ENCODE measurements at regions not wholly inside any gene's neighbourhood (a gene's known extent, or its start where the extent isn't known, plus 50 kb on each side); places are given as distances from the start of the nearest gene placed in this dataset.

DNA sequence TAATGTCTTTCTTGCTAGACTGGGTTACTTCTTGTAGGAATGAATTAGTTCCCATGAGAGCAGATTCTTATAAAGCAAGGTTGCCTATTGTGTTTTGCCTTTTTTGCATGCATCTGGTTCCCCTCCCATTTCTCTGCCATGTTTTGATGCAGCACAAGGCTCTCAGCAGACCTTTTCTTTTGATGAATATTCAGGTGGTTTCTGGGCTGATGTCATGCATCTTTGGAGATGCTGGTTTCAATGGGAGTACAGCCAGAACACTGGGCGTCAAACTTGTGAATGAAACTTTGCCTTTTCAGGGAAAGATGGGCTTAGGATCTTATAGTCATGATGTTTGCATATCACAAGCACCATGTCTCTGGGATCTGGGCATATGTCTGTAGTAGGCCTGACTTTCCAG, 111.7 kb upstream of the CCL2 start:
- no peak for DNase-seq (ENCODE audit: low spot score)

DNA sequence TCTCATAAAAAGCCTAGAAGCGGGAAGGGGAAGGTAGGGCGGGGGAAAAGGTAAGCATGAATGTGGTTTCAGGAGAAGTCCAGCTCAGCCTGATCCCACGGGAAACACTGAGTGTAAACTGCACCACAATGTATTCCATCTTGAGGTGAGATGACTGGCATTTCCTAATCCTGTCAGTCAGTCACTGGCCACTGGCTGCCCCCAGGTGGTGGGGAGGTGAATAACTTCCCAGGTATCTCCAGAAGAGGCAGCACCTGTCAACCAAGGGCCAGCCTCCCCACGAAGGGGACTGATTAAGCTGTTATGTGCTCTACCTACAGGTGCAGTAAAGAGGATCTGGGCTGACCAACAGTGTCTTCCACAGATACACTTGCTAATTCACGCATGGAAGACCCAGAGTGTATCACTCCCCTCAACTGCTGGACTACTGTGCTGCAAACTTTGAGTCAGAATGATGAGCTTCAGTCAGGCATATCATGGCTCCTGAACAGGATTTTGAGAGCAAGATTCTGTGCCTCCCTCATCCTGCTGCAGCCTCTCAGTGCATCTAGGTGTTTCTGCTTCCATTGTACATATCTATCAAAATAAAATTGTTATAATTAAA, 108.5 kb upstream of the CCL2 start:
- peak; percentile 44 for DNase-seq (ENCODE audit: low spot score)

DNA sequence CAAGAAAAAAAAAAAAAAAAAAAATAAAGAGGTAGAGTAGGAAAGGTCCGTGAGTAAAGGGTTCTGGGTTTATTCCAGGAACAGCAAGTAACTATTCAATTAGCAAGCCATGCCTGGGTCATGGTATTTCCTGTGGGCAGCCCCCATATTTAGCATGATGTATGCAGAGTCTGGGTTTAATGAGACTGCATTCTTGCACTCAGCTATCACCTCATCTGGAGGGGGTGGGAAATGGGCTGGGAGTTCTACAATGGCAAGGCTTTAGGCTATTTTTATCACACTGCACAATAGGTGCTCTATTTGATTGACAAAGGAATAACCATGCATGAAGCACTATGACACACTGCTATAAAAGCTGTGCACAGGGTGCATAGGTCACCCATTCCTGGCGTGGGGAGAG, 104.0 kb upstream of the CCL2 start:
- no peak for DNase-seq (ENCODE audit: low spot score)

DNA sequence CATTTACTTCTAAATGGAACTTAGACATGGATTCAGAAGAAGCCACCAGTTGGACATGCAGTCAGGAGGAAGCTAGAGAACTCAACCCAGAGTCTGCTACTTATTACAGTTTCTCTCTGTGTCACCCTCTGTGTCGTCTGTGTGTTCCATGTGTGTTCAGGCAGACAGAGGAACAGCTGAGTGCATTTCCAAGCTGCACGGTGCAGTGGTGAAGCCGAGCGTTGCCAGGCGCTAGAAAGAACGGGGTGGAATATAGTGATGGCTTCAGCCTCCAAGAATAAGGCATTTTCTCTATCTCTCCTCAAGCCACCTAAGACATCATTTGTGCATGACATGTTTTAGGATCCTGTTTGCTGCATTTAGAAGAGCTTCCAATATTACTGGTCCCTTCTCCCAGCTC, 101.1 kb upstream of the CCL2 start:
- DNase-seq (ENCODE audit: low spot score): no peak

DNA sequence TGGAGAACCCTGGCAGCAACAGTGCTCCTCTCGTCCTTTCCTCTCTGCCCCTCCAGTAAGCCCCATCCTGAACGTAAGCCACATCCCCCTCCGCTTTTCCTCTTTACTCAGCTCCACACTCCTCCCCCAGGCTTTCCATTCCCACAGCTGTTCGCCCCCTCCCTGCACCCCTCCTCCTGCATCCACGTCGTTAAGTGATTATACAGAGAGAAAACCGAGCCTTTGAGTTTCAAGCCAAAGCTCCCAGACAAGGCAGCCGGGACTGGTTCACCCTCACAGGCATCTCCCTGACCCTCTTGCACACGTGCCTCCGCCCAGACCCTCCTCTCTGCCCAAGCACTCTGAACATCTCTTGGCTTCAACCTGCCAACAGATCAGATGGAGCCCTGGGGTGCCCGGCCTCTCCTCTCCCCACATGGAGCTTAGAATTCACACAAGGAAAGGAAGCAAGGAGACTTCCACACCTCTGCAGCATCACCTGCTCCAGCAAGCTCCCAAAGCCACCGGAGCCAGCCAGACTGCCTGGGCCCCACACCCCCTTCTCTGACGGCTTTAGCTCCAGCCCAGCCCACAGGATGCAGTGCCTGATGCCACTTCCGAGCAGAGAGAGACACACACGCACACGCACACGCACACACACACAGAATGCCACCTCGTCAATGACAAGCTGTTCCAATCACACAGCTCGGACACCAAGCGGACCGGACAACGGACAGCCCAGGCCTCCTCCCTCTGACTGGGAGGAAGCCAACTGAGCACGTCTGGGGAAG, 99.9 kb upstream of the CCL2 start:
- no peak for DNase-seq (ENCODE audit: low spot score)

DNA sequence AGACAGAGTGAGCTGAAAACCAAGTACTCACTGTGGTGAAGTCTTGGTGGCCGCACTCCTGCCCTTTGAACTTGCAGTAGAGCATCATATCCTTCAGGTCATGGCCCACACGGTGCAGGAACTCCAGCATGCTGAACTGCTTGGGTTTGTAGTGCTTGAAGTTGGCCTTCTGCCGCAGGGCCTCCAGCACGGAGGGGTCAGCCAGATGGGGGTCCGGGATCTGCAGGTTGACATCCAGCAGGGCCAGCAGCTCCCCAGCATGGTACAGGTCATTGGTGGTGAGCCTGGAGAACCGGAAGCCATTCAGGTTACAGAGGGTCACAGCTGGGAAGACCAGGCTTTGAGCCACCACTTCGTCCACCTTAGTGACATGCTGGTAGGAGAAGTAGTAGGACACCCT, 99.1 kb upstream of the CCL2 start:
- DNase-seq (ENCODE audit: low spot score): no peak

DNA sequence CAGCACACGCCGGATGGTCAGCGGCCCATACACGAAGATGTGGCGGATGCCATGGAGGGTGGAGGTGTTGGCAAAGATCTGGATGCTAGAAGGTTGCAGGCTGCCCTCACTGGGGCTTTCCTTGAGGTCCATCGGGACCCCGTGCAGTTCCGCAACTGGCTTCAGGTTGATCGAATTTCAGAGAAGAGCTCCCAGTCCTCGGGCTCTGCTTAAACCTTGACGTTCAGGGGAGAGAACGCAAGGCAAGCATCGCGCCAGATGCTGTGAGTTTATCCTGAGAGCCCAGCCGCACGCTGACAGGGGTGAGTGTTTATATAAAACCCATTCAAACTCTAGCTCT, 98.7 kb upstream of the CCL2 start:
- no peak for DNase-seq (ENCODE audit: low spot score)

DNA sequence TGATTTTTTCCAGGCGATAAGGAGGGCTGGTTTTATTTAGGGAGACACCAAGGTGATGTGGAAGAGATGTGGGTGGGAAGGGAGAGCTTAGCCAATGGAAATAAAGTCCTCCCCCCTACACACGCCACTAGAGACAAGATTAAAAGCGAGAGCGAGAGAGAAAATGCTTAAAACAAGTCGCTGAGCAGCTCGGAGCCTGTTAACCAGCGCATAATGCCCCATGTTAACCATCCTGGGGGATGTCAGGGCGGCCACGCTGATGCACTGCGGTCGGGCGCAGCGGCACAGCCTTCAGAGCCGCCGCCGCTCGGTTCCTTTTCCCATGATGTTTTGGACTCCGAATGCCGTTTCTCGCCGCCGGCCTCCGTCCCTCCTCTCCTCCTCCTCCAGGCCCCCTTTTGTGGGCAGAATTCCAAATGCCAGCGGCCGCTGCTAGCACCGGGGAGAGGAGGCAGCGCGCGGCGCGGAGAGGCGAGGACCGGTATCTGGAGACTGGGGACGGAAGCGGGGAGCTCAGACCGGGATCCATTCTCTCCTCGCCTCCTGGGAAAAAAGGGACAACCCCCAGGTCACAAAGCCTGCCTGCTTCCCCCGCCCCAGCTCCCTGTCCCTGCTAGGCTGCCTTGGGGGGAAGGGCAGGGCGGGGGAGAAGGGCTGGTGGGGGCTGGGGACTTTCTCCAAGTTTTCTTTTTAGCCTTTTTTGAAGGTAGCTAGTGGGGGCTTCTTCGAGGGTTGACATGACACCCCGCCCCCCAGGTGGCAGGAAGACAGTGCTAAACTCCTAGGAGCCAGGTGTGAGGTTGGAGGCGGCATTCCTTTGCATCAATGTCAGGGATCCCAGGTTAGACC, 98.1 kb upstream of the CCL2 start:
- no peak for DNase-seq (ENCODE audit: low spot score)

DNA sequence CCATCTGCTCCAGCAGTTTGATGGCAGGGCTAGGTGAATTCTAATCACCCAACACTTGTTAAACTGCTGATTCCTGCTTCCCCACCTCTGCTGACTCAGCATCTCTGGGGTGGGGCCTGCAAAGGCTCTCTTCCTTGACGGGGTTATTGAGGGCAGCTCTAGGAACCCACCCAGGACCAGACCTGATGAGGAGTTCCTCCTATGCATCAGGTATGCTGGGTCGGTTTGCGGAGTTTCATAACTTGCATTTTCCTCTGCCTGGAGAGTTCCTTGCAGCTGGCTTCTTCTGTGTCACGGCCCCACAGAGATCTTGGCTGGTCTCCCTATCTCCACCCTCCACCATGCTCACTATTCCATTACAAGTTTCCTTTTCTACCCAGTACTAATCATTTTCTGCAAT, 93.4 kb upstream of the CCL2 start:
- no peak for DNase-seq (ENCODE audit: low spot score)

DNA sequence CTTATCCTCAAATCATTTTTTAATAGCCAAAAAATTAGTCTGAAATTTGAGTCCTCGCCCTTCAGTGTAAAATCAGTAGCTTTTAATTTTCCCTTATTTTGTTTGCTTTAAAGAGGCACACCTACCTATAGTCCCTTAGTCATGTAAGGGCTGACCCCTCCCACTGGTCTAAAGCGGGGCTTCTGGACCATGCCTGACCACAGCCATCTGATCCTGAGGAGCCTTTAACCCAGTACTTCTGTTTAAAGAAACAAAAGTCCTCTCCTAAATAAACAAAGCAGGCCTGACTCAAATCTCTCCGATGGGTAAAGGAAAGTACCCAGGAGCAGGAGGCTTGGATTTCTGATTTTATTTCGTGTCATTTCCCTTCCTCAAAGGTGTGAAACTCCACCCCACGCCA, 92.0 kb upstream of the CCL2 start:
- no peak for DNase-seq (ENCODE audit: low spot score)

DNA sequence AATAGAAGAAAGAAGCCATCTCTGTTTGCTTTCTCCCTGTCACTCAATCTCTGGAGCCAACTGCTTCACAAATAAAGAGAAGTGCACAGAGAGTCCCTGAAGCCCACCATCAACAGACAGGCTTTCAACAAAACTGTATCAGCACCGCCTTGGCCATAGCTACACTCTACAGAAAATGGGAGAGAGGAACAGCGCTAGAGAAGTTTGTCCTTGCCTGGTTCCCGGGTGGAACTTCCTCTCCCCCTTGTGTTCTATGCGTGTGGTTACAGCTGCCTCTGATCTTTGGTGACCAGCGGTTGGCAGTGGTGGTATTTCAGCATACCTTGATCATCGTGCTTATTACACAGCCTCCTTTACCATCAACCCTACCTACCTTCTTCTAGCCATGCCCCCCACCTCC, 91.4 kb upstream of the CCL2 start:
- peak; percentile 22 for DNase-seq (ENCODE audit: low spot score)

DNA sequence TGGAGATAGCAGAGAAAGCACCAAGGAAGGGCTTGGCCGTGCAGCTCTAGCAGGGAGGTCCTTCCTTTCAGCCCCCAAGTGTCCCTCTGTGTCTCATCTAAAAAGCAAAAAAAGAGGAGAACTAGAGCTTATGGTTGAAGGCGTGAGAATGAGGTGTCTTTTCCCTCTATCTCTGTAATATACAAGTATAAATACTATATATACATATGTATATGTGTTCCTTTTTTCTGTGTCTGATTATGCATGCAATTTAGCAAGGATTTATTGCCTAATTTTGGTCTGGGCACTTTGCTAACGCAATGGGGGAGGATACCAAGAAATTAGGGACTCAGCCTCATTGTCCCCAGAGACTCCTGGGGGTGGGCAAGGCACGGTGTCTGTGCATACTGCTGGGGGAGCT, 90.2 kb upstream of the CCL2 start:
- no peak for DNase-seq (ENCODE audit: low spot score)

DNA sequence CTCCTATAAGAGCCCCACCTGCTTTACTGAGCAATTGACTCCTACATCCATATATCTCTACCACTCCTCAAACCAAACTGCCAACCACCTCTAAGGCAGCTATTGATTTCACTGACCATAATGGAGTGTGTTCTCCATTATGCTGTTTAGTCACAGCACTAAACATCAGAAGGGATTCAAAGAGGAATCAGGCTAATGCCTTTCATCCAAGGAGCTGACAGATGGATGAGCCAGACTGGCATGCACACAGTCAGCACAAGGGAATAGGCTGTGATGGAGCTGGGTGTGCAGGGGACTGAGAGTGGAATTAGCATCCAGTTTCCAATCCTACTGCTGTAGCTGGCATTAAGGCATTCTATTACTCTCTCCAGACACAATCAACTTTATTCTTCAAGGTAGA, 88.7 kb upstream of the CCL2 start:
- DNase-seq (ENCODE audit: low spot score): no peak

DNA sequence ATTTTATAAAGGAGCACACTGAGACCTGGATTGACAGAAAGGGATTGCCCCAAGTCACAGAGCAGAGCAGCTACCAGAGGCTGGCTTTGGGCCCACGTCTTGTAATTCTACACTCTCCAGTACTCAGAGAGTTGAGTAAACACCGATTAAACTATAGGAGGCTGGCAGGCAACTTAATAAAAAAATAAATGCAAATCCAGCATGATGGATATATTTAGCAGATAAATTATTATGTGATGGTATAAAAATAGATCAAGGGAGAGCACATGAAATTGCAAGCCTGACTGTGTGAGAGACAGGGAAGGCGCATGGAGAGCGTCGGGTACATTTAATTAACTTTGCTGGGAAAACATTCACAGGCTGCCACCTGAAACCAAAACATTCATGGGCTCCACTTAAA, 87.7 kb upstream of the CCL2 start:
- DNase-seq (ENCODE audit: low spot score): no peak

DNA sequence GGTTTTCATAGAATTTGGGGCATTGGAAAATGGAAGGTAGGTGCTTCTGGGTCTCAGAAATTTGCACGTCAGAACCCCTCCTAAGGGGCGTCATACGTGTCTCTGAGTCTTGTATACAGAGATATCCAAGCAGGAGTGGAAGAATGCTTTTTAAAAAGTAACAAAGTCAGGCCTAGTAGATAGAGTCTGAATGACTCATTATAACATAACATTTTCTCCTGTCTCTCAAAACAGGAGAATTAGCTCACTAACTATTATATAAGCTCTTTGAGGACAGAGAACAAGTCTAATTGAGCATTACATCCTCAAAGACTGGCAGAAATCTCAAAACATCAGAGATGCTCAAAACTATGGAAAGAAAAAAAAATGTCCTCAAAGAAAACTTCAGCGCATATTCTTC, 86.1 kb upstream of the CCL2 start:
- no peak for DNase-seq (ENCODE audit: low spot score)

DNA sequence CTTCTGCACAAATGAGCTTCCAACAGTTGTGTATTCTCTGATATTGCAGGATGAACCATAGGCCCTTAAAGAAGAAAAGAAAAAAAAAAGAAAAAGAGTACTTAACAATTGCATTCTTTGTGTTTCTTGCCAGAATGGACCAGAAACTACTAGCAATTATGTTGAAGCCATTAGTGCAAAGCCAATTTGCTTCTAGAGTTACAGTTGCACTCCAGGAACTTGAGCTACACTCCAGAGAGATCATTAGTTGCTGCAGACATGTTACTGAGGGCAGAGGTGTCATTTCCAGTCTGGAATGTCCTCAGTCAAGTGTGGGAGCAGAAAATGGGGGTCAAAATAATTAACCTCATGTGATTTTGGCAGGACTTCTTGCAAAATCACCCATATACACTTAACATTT, 85.6 kb upstream of the CCL2 start:
- no peak for DNase-seq (ENCODE audit: low spot score)

DNA sequence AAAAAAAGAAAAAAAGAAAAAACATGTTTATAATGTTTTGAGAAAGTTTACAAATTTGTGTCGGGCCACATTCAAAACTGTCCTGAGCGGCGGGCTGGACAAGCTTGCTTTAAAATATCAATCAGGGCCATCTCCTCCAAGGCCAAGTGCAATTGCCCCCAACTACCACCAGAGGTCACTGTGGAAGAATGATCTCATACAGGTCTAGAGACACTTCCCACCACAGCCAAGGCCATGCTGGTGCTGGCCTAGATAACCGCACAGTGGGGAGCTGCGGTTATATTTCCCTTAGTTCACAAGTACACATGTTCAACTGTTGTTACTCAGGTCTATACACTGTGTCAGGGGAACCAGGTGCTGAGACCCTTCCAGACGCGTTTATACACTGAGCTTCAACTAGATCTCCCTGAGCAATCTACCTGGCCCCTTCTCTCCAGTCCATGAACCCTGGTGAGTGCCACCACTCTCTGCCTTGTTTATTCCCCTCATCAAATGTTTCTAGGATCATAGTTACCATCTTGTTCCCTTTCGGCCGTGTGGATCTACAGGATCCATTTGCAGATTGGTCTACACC, 83.8 kb upstream of the CCL2 start:
- peak; percentile 38 for DNase-seq (ENCODE audit: low spot score)

DNA sequence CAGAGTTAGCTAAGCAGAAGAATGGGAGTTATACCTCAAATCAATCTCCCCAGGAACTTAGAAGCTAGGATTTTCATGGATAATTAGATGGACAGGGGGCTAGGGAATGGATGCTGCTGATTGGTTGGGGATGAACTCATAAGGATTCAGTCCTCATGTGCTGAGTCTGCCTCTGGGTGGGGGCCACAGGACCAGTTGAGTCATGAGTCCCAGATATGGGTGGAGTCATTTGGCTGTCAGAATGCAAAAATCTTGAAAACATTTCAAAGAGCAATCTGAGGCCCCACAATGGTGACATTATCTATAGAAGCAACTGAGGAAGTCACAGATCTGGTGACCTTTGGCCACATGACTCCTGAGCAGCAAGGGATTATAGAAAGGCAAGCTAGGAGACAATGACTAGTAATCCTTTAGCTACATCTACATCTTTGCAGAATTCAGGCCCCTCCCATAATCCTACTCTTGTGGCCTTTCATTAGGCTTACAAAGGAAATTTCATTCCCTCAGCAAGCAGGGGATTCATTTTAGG, 82.6 kb upstream of the CCL2 start:
- no peak for DNase-seq (ENCODE audit: low spot score)

DNA sequence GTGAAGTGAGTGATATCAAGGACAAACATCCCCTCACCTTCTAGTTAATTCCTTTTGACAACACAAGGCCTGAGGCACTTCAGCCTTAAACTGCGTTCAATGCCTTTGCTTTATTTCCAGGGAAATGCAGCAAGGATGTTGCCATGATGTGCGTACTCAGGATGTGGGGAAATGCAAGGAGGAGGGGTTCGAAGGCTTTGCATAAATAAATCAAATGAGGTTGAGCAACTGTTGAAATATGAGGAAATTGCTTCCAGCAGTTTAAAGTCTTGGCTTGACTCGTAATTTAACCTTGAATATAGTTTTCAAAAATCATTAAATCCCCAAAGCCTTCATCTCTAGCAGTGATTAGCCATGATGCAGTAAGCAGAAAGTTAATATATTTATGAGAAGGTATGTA, 81.8 kb upstream of the CCL2 start:
- DNase-seq (ENCODE audit: low spot score): no peak

DNA sequence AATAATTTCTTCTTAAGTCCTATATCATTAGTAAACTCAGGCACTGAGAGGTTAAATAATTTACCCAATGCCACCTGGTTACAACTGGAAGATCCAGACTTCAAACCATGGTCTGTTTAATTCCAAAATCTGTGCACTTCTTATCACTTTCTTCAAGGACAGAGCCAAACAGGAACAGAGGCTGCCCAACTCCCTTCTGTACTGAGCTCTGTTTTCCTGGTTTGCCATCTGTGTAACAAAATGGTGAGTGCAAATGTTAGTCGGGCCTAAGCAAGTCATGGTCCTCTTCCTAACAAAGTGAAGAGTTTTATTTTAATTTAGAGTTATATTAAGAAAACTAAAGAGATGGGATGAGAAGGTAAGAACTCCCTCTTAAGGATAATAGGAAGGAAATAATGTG, 80.6 kb upstream of the CCL2 start:
- DNase-seq (ENCODE audit: low spot score): no peak

DNA sequence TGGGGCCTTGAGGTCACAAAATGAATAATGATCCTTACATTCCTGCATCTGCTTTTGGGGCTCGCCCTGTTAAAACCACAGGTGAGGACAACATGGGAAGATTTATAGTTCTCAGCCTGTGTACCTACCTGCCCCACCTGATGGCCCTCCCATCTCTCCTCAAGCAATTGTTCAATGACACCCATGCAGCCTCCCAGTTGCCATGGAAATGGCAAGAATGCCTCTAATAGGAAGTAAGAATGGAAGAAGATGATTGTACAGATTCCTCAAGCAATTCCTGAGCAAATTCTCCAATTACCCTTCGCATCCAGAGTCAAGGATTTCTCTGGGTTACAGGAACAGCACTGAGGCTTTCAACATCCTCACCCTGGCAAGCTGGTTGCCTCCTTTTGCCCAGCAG, 78.6 kb upstream of the CCL2 start:
- DNase-seq (ENCODE audit: low spot score): no peak

DNA sequence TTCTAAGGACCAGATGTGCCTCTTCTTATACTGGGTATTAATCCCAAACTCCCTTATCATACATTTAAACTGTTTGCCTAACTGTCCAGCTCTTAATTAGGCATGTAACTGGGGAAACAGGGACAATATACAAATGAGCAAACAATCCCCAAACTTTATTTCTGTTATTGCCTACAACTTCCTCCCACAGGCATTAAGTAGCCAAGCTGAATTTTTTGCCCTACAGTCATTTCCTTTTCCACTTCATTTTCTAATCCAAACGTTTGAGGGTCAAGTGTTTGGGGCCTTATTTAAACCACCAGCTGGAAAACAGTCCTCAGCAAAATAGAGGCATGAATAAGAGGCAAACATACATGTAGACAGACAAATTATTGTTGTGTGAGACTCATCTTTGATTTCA, 77.4 kb upstream of the CCL2 start:
- no peak for DNase-seq (ENCODE audit: low spot score)

DNA sequence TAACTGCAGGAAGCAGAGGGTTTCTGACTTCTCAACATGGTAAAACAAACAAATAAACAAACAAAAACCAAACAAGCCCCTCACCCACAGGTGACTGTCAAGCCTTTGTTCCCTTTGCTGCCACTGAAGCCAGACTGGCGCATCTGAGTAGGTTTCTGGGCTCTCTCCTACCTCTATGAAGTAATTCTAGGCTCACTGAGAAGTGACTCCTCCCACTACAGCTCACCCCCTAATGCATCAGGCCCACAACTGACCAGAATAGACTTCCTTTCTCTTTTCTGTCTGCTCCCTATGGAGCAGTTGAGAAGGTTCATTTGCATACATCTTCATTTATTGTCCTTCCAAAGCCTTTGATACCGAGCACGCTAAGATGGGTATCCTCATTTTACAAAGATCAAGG, 77.0 kb upstream of the CCL2 start:
- no peak for DNase-seq (ENCODE audit: low spot score)

Measured in LoVo (cell line).